Smooth muscle cell (in vitro differentiated cells): ENCODE measurements at regions not wholly inside any gene's neighbourhood (a gene's known extent, or its start where the extent isn't known, plus 50 kb on each side); places are given as distances from the start of the nearest gene placed in this dataset.

Source experiments
- DNase-seq: peaks from one replicate; lab custom pipeline; 2025; ENCODE audit not compliant: unreplicated experiment; lab: John Stamatoyannopoulos, UW
- H2AFZ ChIP-seq: fragments of 200-600 bp; sonication (generic); 2 replicates; pipeline ENCODE4 v1.6.0; 2016; ENCODE audit warnings: antibody characterized with exemption, low read depth, mild to moderate bottlenecking
- H3F3A ChIP-seq: fragments of 200-600 bp; sonication (generic); 2 replicates; pipeline ENCODE4 v1.6.0; 2017; ENCODE audit warnings: antibody characterized with exemption, low read depth
- H3K27ac ChIP-seq: fragments of 200-600 bp; sonication (generic); 2 replicates; pipeline ENCODE4 v1.5.1; 2016; ENCODE audit warnings: low read depth, mild to moderate bottlenecking
- H3K27me3 ChIP-seq: fragments of 200-600 bp; sonication (generic); 2 replicates; pipeline ENCODE4 v1.6.1; 2016; ENCODE audit warnings: low read depth, mild to moderate bottlenecking
- H3K36me3 ChIP-seq: fragments of 200-600 bp; sonication (generic); 2 replicates; pipeline ENCODE4 v1.5.1; 2016; ENCODE audit warnings: low read depth
- H3K4me1 ChIP-seq: fragments of 200-600 bp; sonication (generic); 2 replicates; pipeline ENCODE4 v1.5.1; 2016; ENCODE audit warnings: low read depth
- H3K4me2 ChIP-seq: fragments of 200-600 bp; sonication (generic); 2 replicates; pipeline ENCODE4 v1.6.0; 2016; ENCODE audit warnings: mild to moderate bottlenecking
- H3K4me3 ChIP-seq: fragments of 200-600 bp; sonication (generic); 2 replicates; pipeline ENCODE4 v1.5.1; 2016; ENCODE audit warnings: mild to moderate bottlenecking
- H3K79me2 ChIP-seq: fragments of 200-600 bp; sonication (generic); 2 replicates; pipeline ENCODE4 v1.6.0; 2016; ENCODE audit warnings: low read depth, mild to moderate bottlenecking
- H3K9ac ChIP-seq: fragments of 200-600 bp; sonication (generic); 2 replicates; pipeline ENCODE4 v1.6.0; 2016; ENCODE audit warnings: low read depth
- H3K9me3 ChIP-seq: fragments of 200-600 bp; sonication (generic); replicated peaks from 2 replicates; pipeline ENCODE4 v1.5.1; 2016; ENCODE audit warnings: low read depth
- H4K20me1 ChIP-seq: fragments of 200-600 bp; sonication (generic); 2 replicates; pipeline ENCODE4 v1.6.0; 2016; ENCODE audit warnings: low read depth
- WGBS: methylation state at CpG from one replicate; pipeline ENCODE4 v1.1.7; 2016; ENCODE audit warnings: low lambda C conversion rate; 5-methylcytosine and 5-hydroxymethylcytosine counted together
- TF ChIP-seq, protein P1 (sequence below): fragments of 200-600 bp; sonication (generic); IDR thresholded peaks from 2 replicates; pipeline ENCODE4 v1.5.1; 2017; ENCODE audit warnings: borderline replicate concordance, mild to moderate bottlenecking, antibody characterized with exemption; ENCODE audit not compliant: insufficient read depth, poor library complexity, severe bottlenecking

DNA sequence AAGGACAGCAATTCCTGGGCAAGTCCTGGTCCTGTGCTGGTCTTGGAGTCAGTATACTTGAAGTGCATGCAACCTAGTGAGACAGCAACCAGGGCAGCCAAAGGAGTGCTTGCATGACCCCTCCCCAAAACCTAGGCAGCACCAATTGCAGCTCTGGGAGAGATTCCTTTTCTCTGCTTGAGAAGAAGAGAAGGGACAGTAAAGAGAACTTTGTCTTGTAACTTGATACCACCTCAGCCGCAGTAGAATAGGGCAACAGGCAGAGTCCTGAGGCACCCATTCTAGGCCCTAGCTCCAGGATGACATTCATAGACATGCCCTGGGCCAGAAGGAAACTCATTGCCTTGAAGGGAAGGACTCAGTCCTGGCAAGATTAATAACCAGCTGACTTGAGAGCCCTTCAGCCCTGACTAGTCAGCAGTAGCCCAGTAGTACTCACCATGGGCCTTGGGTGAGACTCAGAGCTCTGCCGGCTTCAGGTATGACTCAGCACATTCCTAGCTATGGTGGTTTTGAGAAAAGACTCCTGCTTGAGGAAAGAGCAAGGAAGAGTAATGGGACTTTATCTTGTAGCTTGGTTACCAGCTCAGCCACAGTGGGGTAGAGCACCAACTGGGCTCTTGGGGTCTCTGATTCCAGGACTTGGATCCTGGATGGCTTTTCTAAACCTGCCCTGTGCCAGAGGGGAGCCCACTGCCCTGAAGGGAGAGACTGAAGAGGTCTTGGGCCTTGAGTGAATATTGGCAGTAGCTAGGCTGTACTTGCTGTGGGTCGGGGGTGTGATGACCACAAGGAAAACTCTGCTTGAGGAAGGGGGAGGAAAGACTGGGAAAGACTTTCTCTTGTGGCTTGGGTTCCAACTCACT is 51.7 kb upstream of the ACADM start:
- WGBS: 55% methylated on average over 3 of the region's 3 CpGs

DNA sequence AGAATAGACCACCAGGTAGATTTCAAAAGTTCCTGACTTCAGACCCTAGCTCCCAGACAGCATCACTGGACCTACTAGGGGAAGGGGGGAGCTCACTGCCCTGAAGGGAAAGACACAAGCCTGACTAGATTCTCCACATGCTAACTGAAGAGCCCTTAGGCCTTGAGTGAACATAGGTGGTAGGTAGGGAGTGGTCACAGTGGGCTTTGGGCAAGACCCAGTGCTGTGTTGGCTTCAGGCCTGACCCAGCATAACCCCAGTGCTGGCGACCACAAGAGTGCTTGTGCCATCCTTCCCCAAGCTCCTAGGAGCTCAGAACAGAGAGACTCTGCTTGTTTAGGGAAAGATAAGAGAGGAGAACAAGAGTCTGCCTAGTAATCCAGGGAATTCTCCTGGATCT is 51.1 kb upstream of the ACADM start:
- Histone ChIP-seq H3F3A (peaks cover 3% of the 10 kb centered on the region), H3K36me3 (no peaks in the 10 kb centered on the region), H3K4me2 (no peak overlapping the region), H3K9ac (no peak overlapping the region), H3K27ac (peak overlapping the region; percentile 28), H3K27me3 (no peaks in the 10 kb centered on the region), H3K4me1 (peaks cover 38% of the 10 kb centered on the region), H4K20me1 (no peaks in the 10 kb centered on the region), H3K4me3 (no peak overlapping the region), H3K79me2 (peaks cover 9% of the 10 kb centered on the region), H2AFZ (no peak overlapping the region), H3K9me3 (no peaks in the 10 kb centered on the region)
- TF ChIP-seq, protein P1, sequence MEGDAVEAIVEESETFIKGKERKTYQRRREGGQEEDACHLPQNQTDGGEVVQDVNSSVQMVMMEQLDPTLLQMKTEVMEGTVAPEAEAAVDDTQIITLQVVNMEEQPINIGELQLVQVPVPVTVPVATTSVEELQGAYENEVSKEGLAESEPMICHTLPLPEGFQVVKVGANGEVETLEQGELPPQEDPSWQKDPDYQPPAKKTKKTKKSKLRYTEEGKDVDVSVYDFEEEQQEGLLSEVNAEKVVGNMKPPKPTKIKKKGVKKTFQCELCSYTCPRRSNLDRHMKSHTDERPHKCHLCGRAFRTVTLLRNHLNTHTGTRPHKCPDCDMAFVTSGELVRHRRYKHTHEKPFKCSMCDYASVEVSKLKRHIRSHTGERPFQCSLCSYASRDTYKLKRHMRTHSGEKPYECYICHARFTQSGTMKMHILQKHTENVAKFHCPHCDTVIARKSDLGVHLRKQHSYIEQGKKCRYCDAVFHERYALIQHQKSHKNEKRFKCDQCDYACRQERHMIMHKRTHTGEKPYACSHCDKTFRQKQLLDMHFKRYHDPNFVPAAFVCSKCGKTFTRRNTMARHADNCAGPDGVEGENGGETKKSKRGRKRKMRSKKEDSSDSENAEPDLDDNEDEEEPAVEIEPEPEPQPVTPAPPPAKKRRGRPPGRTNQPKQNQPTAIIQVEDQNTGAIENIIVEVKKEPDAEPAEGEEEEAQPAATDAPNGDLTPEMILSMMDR: no peak
- WGBS: 79% methylated on average over 1 of the region's 1 CpG
- no peak for DNase-seq

More for the DNA sequence above, 51.7 kb upstream of the ACADM start:
- Histone ChIP-seq H3K4me2 (peak overlapping the region; percentile 14), H2AFZ (no peak overlapping the region), H3K79me2 (peaks cover 9% of the 10 kb centered on the region), H3K36me3 (no peaks in the 10 kb centered on the region), H3K27ac (peak overlapping the region; percentile 28), H3K9ac (no peak overlapping the region), H3K9me3 (no peaks in the 10 kb centered on the region), H4K20me1 (no peaks in the 10 kb centered on the region), H3K27me3 (no peaks in the 10 kb centered on the region), H3K4me3 (no peak overlapping the region), H3F3A (peaks cover 3% of the 10 kb centered on the region), H3K4me1 (peaks cover 38% of the 10 kb centered on the region)
- TF ChIP-seq, protein P1: no peak
- no peak for DNase-seq

DNA sequence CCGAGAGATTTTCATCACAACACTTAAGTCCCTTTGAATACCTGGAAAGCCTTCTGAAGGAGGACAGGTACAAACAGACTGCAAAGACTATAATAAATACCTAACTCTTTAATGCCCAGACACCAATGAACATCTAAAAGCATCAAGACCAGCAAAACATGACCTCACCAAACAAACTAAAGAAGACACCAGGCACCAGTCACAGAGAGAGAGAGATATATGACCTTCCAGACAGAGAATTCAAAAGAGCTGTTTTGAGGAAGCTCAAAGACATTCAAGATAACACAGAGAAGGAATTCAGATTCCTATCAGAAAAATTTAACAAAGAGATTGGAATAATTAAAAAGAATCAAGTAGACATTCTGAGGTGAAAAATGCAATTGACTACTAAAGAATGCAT is 50.6 kb upstream of the ACADM start:
- peaks cover 38% of the 10 kb centered on the region for H3K4me1 ChIP-seq
- H3K36me3 ChIP-seq: no peaks in the 10 kb centered on the region
- H3K9ac ChIP-seq: no peak overlapping the region
- H2AFZ ChIP-seq: no peak overlapping the region
- TF ChIP-seq, protein P1: no peak
- no peak for DNase-seq
- no peaks in the 10 kb centered on the region for H4K20me1 ChIP-seq
- 96% methylated on average over 1 of the region's 1 CpG for WGBS
- no peaks in the 10 kb centered on the region for H3K9me3 ChIP-seq
- no peak overlapping the region for H3K4me2 ChIP-seq
- H3K27ac ChIP-seq: no peak overlapping the region
- H3K27me3 ChIP-seq: no peaks in the 10 kb centered on the region
- H3F3A ChIP-seq: peaks cover 3% of the 10 kb centered on the region
- H3K79me2 ChIP-seq: peaks cover 9% of the 10 kb centered on the region
- no peak overlapping the region for H3K4me3 ChIP-seq
